GM19023 (cell line): ENCODE measurements at regions not wholly inside any gene's neighbourhood (a gene's known extent, or its start where the extent isn't known, plus 50 kb on each side); places are given as distances from the start of the nearest gene placed in this dataset.

Experiments
- ATAC-seq: cut with Tn5 transposase; IDR thresholded peaks from one replicate; pipeline ENCODE4 v1.9.1; 2021; ENCODE audit warnings: mild to moderate bottlenecking, moderate library complexity; ENCODE audit not compliant: unreplicated experiment

DNA sequence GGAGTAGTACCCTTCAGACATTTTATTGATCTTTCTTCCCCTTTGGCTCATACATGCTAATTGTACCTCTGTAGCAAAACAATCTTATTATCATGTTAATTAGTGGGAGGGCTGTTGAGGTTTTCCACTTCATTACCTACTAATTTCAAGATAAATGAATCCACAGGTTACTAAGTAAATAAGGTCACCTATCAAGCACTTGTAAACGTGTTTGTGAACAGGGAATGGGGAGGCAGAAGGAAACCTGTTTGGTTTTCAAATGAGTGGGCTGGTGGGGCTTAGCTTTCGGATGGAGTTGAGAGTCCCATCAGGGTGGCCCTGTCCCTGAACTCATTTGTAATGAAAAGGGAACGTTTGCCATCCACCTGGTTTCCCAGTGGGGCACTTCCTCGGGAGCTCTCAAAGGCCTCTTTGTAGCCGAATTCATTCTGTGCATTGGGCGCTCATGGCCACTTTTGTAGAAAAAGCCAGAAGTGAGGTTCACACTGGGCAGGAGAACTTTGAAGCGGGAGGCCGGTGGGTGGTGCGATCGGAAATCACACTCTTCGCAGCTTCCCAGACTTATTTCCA is 419.8 kb upstream of the NR2F2 start:
- ATAC-seq, result no peak

- ATAC-seq, result no peak
Observed at GRCh38 chr15:95911570-95912279, 418.8 kb upstream of the NR2F2 start.

- no peak for ATAC-seq
Observed at GRCh38 chr15:95912280-95912625, 418.2 kb upstream of the NR2F2 start.

- no peak for ATAC-seq
Observed at GRCh38 chr15:95912728-95913127, 417.8 kb upstream of the NR2F2 start.

- ATAC-seq, result no peak
Observed at GRCh38 chr15:95916568-95916967, 413.9 kb upstream of the NR2F2 start.

DNA sequence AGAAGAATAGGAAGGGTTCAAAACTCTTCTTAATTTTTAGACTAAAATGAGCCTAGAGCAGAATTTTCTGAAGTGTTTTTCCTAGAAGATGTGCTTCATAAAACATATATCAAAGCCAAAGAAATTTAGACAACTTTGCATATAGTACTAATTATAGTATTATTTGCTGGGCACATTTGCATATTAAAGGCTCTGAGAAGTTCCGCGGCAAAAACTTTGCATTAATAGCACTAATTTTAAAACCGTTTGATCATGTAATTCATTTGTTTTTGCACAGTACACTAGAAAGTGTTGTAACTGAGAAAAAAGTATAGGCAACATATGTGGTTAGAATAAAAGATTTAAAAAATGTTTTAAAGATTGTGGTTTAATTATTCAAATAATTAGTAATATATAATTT is 412.0 kb upstream of the NR2F2 start:
- no peak for ATAC-seq

DNA sequence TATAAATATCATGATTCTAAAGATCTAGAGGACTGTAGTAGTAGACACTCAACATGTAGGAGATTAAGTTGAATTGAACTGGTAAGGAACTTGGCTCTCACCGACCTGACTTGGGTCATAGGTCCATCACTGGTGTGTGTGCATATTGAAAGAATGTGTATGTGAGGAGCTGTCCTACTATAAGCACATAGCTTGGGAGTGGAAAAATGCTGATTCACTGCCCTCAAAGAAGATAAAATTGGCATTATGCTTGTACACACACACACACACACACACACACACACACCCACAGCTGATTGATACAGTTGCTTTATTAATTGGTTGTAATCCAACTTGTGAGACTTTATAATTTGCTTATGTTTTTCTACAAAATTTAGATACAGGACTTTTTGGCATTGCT is 411.0 kb upstream of the NR2F2 start:
- ATAC-seq, result no peak

DNA sequence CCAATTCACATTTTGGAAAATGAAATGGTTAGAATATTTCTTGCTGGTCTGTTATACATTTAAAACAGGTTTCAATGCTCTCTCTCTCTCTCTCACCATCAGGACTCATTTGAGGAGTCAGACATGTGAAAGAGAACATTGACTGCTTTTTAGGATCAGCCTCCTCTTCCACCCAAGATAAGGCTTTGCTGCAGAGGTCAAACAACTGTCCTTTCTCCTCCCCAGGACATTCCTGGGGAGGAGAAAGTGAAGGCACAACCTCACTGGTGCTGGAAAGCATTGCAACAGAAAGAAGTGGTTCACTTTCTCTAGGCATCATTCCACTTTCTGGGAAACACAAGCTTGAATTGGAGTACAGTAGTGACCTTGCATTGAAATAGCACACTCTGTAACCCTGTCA is 409.1 kb upstream of the NR2F2 start:
- no peak for ATAC-seq

- ATAC-seq, result no peak
Observed at GRCh38 chr15:95922431-95922830, 408.1 kb upstream of the NR2F2 start.

GRCh38 chr15:95923792-95924191 is 406.7 kb upstream of the NR2F2 start:
- ATAC-seq, result no peak

DNA sequence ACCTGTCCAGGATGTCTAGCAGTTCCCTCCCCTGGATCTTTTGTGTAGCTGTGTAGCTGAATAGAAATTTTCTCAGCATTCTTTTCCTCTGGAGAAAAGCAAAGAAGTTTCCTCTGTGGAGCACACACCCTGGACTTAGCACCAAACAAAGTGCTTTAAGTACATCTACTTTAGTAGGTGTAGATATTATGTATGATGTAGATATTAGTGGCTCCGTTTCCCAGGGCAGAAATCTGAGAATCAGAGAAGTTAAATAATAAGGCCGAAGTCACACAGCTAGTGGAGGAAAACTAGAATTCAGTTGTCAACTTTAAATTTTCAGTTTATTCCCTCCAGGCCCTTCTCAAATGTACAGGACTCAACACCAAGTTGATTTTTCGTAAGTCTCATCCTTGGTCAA is 401.7 kb upstream of the NR2F2 start:
- no peak for ATAC-seq

DNA sequence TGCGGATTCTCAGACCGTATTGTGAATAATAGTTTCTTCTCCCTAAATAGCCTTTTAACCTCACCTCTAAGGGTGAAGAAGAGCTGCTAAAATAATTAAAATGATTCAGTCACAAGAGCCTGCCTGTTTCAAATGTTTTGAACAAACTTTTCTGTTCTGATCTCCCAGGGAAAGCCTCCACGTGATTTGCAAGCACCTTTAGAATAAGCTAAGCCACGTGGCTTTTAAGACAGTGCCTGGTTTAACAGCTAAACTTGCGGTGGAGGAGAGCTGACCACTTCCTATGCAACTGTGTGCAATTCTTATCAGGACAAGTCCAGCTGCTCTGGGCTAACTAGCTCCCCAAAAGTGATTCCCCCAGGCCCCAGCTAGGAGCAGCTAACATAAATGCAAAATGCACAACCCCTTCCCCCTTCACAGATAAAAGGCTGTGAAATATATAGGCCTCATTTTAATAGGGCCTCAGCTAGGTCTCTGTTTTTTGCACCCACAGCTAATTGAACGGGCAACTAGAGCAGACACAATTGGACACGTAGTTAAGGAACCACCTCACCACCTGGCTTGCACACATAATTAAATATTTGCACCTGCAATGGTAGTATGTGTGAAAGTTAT is 401.2 kb upstream of the NR2F2 start:
- no peak for ATAC-seq

- ATAC-seq, result no peak
Observed at GRCh38 chr15:95930659-95931375, 399.7 kb upstream of the NR2F2 start.

GRCh38 chr15:95931619-95932018 is 398.9 kb upstream of the NR2F2 start:
- no peak for ATAC-seq

- no peak for ATAC-seq
Observed at GRCh38 chr15:95932141-95932540, 398.4 kb upstream of the NR2F2 start.

- ATAC-seq, result no peak
Observed at GRCh38 chr15:95932676-95933075, 397.8 kb upstream of the NR2F2 start.

DNA sequence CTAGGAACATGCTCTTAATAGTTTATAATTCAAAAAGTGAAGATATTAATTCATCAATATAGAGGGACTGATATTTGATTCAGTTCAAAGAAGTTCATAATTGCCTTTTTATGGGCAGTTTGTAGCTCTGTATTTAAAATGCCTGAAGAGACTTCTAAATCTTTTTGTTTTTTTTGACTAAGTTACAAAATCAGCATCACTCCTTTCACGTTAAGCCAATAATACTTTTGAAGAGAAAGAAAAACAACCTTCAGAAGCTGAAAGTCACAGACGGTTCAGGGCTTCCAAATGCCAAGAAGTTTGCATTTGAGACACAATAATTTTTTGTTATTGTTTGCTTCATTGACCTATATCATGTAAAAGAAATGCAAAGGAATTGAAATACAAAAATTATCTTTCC is 394.6 kb upstream of the NR2F2 start:
- no peak for ATAC-seq

DNA sequence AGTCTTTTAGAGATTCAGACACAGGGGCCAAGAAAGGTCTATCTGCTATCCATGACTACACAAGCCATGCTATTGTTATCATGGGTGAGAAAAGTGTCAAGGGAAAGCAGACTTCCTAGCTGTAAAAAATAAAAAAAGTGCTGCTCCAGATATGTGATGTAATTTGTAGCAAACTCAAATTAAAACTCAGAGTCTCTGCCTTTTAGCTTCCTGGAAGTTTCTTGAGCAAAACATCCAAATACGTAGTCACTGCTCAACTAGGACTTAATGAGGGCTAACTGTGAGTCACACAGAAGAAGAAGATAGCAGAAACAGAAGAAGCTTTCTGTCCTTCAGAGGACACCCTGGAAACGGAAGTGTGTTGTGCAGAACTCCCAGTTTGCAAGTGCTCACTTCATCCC is 393.4 kb upstream of the NR2F2 start:
- no peak for ATAC-seq

DNA sequence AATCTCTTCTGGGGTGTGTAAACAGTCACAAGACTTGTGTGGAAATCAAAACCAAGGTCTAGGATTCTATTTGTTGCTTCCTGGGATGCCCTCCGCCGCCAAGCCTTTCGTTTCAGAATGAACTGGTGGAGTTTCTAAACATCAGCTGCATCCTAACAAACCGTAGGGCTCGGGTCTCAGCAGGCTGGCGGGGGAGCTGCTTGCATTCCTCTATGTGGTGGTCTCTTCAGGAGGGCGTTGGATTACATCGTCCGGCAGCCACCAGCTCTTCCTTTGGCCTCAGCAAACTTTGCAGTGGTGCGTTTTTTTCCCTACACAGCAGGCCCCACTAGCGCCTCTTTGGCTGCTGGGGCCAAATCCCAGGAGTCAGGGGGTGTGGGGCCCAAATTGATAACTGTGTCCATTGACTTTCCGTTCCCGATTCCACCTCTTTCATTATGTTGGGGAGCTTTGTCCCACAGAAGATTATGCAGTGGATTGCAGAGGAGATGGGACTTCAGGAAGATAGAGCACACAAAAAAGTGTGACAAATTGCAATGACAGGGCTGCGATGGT is 390.0 kb upstream of the NR2F2 start:
- no peak for ATAC-seq

DNA sequence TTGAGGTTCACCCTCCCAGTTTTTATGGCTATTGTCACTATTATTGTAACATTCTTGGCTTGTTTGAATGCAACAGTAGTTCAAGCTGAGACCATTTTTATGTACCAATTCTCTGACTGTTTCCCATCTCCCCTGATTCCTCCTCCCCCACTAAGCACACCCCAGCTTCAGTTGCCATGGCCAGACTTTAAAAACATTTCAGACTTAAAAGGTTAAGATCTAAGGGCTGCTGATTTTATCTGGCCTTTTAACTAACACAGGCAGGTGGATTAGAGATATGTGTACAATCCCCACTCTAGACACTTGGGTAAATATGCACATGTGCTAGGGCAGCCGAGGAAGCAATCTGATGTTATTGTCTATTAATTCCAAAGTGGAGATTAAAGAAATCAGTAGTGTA is 386.3 kb upstream of the NR2F2 start:
- no peak for ATAC-seq

DNA sequence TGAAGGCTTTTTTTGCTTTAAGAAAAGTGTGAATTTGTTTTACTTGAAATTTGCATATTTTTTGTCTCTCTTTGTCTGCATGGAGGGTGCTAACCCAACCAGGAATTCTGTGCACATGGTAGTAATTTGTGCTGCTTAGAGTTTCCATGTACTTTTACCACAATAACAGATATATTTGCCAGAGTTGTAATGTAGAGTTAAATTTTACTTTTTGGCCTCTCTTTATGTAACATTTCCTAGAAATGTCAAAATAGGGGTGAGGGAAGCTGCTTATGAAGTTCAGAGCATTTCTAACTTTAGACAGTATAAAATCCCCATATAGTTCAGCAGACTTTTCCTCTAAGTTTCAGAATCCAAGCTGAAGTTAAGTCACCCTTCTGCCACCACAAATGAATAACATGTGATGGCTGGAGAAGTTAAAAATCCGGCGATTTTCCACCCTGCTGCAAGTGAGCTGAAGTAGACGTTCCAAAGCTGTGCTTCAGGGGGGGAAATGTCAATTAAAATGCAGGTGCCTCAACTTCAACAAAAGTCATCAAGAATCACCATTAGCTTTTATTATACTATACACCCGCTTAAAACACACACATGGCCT is 385.7 kb upstream of the NR2F2 start:
- ATAC-seq, result no peak
